Sigmoid colon (tissue), 4 donors: ENCODE measurements at regions not wholly inside any gene's neighbourhood (a gene's known extent, or its start where the extent isn't known, plus 50 kb on each side); places are given as distances from the start of the nearest gene placed in this dataset.

ENCODE experiments used
- EP300 ChIP-seq, 4 donors: sonication (generic); formaldehyde crosslinking; IDR thresholded peaks; one replicate each; pipeline ENCODE4 v1.6.1; 2017; ENCODE audit warnings: antibody characterized with exemption in 4 of 4
- POLR2A ChIP-seq, 2 donors: fragments of 450-650 bp; IDR thresholded peaks; one replicate each; pipeline ENCODE4 v1.6.1; 2016; ENCODE audit warnings: antibody characterized with exemption in 2 of 2, mild to moderate bottlenecking in 2 of 2, moderate library complexity in 2 of 2
- POLR2AphosphoS5 ChIP-seq, 4 donors: sonication (generic); formaldehyde crosslinking; IDR thresholded peaks; one replicate each; pipeline ENCODE4 v1.6.1; 2017; ENCODE audit warnings: antibody characterized with exemption in 4 of 4
- TF ChIP-seq, protein P1 (sequence below), 4 experiments: fragments of 450-650 bp in 3 of 4; fragments of 200-600 bp in 1 of 4; IDR thresholded peaks; one replicate each; pipeline ENCODE4 v1.5.1; 2016 to 2019; ENCODE audit warnings: antibody characterized with exemption in 4 of 4, mild to moderate bottlenecking in 3 of 4, moderate library complexity in 2 of 4

DNA sequence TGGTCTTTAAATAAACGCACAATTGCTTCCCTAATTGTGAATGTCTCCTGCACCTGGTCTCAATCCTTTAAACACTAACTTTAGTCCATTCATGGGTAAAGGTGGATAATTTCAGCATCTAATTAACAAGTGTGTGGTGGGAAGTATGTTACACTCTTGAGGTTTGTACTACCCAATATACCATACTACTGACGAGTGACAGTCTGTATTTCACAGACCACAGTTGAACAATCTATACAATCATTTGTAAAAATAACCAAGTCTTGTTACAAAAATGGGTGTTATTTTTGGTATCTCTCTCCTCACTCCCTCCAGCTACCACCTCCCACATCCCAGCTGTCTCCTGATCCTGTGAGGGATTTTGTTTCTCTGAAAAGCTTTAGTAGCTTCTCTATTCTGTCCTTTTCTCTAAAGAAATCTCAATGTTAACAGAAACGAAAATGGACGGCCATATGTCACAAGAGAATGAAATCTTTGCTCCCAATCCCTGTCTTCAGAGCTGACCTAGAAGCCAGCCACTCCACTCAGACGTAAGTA is 62.3 kb upstream of the ZNF366 start:
- TF ChIP-seq POLR2A (IDR thresholded peaks at IDR 0.05) = no peak
- TF ChIP-seq, protein P1, sequence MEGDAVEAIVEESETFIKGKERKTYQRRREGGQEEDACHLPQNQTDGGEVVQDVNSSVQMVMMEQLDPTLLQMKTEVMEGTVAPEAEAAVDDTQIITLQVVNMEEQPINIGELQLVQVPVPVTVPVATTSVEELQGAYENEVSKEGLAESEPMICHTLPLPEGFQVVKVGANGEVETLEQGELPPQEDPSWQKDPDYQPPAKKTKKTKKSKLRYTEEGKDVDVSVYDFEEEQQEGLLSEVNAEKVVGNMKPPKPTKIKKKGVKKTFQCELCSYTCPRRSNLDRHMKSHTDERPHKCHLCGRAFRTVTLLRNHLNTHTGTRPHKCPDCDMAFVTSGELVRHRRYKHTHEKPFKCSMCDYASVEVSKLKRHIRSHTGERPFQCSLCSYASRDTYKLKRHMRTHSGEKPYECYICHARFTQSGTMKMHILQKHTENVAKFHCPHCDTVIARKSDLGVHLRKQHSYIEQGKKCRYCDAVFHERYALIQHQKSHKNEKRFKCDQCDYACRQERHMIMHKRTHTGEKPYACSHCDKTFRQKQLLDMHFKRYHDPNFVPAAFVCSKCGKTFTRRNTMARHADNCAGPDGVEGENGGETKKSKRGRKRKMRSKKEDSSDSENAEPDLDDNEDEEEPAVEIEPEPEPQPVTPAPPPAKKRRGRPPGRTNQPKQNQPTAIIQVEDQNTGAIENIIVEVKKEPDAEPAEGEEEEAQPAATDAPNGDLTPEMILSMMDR (IDR thresholded peaks at IDR 0.05) = no peak
- no peak for TF ChIP-seq POLR2AphosphoS5 (IDR thresholded peaks at IDR 0.05)
- no peak for TF ChIP-seq EP300 (IDR thresholded peaks at IDR 0.05)
